AG04449 (cell line): ENCODE measurements at regions not wholly inside any gene's neighbourhood (a gene's known extent, or its start where the extent isn't known, plus 50 kb on each side); places are given as distances from the start of the nearest gene placed in this dataset.

Source experiments
- CTCF ChIA-PET: fragments of 350-600 bp; formaldehyde crosslinking; extraction: SDS; loops from one replicate; lab custom pipeline; 2021; ENCODE audit warnings: antibody characterized with exemption; lab: Yijun Ruan, JAX
- POLR2A ChIA-PET: fragments of 400-600, 350-600 bp; formaldehyde crosslinking; extraction: SDS; loops from one replicate; lab custom pipeline; 2020; ENCODE audit warnings: antibody characterized with exemption, inconsistent platforms; lab: Yijun Ruan, JAX
- DNase-seq: peaks from one replicate; pipeline ENCODE4 v3.0.0-alpha.2; 2010; ENCODE audit warnings: low read depth, low spot score
- H3K4me3 ChIP-seq: 2 replicates; pipeline ENCODE4 v1.5.1; 2011; ENCODE audit warnings: low read depth, mild to moderate bottlenecking, control low read depth, low read length
- TF ChIP-seq, protein P1 (sequence below): IDR thresholded peaks from one replicate; pipeline ENCODE4 v1.5.1; 2011; ENCODE audit warnings: mild to moderate bottlenecking, moderate library complexity, low read length, control low read depth, inconsistent platforms; ENCODE audit not compliant: insufficient read depth; ENCODE audit errors: missing control alignments

DNA sequence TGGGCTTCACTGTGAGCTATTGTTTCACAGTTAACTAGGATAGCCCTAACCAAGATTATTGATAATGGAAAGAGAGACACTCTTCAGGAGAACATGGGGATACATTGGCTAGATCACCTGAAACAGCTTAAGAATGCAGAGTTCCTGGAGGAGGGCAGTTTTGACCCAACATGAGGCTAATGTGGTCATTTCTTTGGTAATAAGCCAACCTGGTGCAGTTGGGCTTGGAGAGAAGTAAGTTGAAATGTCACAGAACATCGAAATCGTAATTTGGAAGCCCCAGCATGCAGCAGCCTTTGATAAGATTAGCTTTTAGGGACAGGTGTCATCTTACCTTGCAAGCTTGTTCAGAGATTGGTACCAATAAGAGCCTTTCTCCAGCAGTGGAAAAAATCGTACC lies 556.6 kb upstream of the GOT2 start:
- TF ChIP-seq, protein P1, sequence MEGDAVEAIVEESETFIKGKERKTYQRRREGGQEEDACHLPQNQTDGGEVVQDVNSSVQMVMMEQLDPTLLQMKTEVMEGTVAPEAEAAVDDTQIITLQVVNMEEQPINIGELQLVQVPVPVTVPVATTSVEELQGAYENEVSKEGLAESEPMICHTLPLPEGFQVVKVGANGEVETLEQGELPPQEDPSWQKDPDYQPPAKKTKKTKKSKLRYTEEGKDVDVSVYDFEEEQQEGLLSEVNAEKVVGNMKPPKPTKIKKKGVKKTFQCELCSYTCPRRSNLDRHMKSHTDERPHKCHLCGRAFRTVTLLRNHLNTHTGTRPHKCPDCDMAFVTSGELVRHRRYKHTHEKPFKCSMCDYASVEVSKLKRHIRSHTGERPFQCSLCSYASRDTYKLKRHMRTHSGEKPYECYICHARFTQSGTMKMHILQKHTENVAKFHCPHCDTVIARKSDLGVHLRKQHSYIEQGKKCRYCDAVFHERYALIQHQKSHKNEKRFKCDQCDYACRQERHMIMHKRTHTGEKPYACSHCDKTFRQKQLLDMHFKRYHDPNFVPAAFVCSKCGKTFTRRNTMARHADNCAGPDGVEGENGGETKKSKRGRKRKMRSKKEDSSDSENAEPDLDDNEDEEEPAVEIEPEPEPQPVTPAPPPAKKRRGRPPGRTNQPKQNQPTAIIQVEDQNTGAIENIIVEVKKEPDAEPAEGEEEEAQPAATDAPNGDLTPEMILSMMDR, result no peak
- no peak for DNase-seq
- POLR2A ChIA-PET, result no interaction called here
- CTCF ChIA-PET, result no interaction called here
- H3K4me3 ChIP-seq, result no peak overlapping the region

DNA sequence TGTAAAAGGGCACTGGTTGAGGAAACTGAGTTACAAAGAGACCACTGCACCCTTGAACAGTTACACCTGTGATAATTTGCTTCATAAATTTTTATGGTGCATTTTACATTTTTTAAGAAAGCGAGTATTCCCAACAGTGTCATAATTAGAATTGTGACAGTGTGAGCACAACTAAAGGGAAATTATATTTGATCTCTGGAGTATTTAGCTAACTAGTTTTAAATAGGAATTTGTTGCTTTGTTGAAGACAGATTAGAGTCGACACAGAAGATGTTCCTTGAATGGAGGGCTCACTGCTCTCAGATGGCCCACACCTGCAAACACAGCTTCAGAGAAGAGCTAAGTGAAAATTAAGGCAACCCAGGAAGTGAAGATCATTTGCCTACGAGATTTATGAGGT lies 555.0 kb upstream of the GOT2 start:
- no peak for DNase-seq
- H3K4me3 ChIP-seq, result no peak overlapping the region
- TF ChIP-seq, protein P1, result no peak
- ChIA-PET POLR2A (no interaction called here), CTCF (no interaction called here)

DNA sequence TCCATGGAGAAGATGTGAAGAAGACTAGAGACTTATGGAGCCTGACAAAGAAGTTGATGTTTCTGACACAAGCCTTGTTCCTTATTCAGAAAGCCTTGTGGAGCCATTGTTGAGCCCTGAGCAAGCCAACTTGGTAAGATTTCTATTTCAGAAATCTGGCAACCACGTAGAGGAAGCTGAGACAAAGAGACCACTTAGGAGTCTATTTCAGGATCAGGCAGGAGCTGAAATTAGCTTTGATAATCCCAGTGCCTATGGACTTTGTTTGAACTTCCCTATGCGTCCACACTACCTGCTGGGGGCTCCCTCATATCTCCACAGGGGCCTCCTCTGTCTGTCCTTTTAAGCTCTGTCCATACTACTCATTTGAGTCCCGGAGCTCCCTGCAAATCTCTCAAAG lies 540.0 kb upstream of the GOT2 start:
- DNase-seq, result no peak
- CTCF ChIA-PET, result no interaction called here
- POLR2A ChIA-PET, result no interaction called here
- H3K4me3 ChIP-seq, result no peak overlapping the region
- TF ChIP-seq, protein P1, result no peak

DNA sequence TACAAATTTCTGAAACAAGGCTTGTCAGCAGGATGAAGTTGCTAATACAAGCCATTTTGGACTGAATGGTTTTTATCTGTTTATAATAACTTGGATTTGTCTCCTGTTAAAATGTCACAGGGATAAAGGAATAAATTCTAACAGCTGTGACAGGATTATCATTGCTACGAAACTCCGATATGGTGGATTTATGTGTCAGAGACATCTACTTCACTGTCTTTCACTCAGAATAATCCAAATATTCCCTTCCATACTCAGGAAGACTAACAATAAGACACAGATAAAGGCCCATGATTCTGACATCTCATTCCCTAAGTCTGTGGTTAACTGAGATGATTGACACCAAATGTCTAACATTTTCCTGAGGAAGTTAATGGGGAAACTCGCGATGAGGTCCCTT lies 529.8 kb upstream of the GOT2 start:
- ChIA-PET CTCF (no interaction called here), POLR2A (no interaction called here)
- no peak for DNase-seq
- H3K4me3 ChIP-seq, result no peak overlapping the region
- TF ChIP-seq, protein P1, result no peak

DNA sequence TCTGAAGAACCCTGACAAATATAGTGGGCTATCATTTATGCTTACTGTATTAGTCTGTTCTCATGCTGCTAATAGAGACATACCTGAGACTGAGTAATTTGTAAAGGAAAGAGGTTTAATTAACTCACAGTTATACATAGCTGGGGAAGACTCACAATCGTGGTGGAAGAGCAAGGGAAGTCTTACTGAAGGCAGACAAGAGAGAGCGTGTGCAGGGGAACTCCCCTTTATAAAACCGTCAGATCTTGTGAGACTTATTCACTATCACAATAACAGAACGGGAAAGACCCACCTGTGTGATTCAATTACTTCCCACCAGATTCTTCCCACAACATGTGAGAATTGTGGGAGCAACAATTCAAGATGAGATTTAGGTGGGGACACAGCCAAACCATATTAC lies 526.8 kb upstream of the GOT2 start:
- ChIA-PET CTCF (no interaction called here), POLR2A (no interaction called here)
- TF ChIP-seq, protein P1, result no peak
- DNase-seq, result no peak
- H3K4me3 ChIP-seq, result no peak overlapping the region

DNA sequence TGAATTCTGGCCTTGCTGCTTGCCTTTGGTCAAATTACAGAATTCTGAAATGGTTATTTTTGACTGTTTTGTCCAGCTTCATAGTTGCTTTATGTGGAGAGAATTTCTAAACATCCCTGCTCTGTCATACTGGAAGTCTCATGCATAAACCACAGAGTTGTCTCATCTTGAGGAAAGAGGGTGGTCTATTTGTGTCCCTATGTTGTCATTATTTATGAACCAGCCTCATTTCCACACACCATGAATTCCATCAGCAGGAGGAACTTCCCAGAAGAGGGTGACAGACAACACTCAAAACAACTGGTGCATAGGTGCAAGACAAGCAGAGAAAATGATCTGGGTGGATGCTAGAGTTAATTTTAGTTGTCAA lies 525.8 kb upstream of the GOT2 start:
- TF ChIP-seq, protein P1, result no peak
- ChIA-PET POLR2A (no interaction called here), CTCF (interaction anchor here (1.1 kb wide), 1 partner anchor 10 kb away, joined by 3 read pairs; no protein-coding TSS in a partner anchor)
- no peak overlapping the region for H3K4me3 ChIP-seq
- DNase-seq, result no peak
